Peyer's patch (tissue), 4 donors: ENCODE measurements at regions not wholly inside any gene's neighbourhood (a gene's known extent, or its start where the extent isn't known, plus 50 kb on each side); places are given as distances from the start of the nearest gene placed in this dataset.

Source experiments
- CTCF ChIP-seq, 6 experiments: fragments of 450-650 bp in 4 of 6; fragments of 200-600 bp in 2 of 6; sonication (generic) in 1 of 6; IDR thresholded peaks; one replicate each; pipeline ENCODE4 v1.5.1; 2017 to 2019; ENCODE audit warnings: antibody characterized with exemption in 6 of 6, mild to moderate bottlenecking in 3 of 6, moderate library complexity in 1 of 6
- POLR2A ChIP-seq, 2 donors: fragments of 450-650 bp; IDR thresholded peaks; one replicate each; pipeline ENCODE4 v1.5.1; 2017; ENCODE audit warnings: antibody characterized with exemption in 2 of 2, mild to moderate bottlenecking in 2 of 2, moderate library complexity in 2 of 2

DNA sequence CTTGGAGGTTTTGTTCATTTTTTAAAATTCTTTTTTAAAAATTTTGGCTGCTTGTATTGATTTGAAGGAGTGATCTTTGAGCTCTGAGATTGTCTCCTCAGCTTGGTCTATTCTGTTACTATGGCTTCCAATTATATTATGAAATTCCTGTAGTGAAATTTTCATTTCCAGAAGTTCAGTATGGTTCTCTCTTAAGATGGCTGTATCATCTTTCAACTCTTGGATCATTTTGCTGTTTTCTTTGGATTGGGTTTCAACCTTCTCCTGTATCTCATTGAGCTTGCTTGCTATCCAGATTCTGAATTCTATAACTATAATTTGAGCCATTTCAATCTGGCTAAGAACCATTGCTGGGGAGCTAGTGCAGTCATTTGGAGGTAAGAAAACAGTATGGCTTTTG, 270.8 kb upstream of the NT5C1B start:
- TF ChIP-seq CTCF (IDR thresholded peaks at IDR 0.05) (no peak), POLR2A (IDR thresholded peaks at IDR 0.05) (no peak)
